Esophagus muscularis mucosa (tissue), 4 donors: ENCODE measurements at regions not wholly inside any gene's neighbourhood (a gene's known extent, or its start where the extent isn't known, plus 50 kb on each side); places are given as distances from the start of the nearest gene placed in this dataset.

Source experiments
- EP300 ChIP-seq: sonication (generic); formaldehyde crosslinking; IDR thresholded peaks from one replicate; pipeline ENCODE4 v1.6.1; 2017; ENCODE audit warnings: antibody characterized with exemption
- POLR2A ChIP-seq: fragments of 450-650 bp; IDR thresholded peaks from one replicate; pipeline ENCODE4 v1.6.1; 2017; ENCODE audit warnings: antibody characterized with exemption, moderate library complexity, mild to moderate bottlenecking, low read depth
- POLR2AphosphoS5 ChIP-seq, 2 donors: sonication (generic); formaldehyde crosslinking; IDR thresholded peaks; one replicate each; pipeline ENCODE4 v1.6.1; 2017; ENCODE audit warnings: antibody characterized with exemption in 2 of 2
- TF ChIP-seq, protein P1 (sequence below), 3 experiments: fragments of 200-600 bp in 2 of 3; fragments of 450-650 bp in 1 of 3; sonication (generic) in 2 of 3; IDR thresholded peaks; one replicate each; pipeline ENCODE4 v1.5.1; 2017 to 2019; ENCODE audit warnings: antibody characterized with exemption in 3 of 3, mild to moderate bottlenecking in 2 of 3, moderate library complexity in 1 of 3

DNA sequence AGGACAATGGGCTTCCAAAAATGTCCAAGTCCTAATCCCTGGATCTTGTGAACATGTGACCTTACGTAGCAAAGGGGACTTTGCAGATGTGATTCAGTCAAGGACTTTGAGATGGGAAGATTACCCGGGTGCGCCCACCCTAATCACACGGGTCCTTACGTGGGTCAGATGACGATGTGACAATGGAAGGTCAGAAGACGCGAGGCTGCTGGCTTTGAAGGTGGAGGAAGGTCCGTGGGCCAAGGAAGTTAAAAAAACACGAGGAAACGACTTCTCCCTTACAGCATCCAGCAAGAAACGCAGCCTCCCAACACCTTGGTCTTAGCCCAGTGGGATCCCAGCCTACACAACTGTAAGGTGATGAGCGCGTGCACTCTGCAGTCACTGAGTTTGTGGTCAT, 860.1 kb downstream of the TBC1D22A start:
- TF ChIP-seq, protein P1, sequence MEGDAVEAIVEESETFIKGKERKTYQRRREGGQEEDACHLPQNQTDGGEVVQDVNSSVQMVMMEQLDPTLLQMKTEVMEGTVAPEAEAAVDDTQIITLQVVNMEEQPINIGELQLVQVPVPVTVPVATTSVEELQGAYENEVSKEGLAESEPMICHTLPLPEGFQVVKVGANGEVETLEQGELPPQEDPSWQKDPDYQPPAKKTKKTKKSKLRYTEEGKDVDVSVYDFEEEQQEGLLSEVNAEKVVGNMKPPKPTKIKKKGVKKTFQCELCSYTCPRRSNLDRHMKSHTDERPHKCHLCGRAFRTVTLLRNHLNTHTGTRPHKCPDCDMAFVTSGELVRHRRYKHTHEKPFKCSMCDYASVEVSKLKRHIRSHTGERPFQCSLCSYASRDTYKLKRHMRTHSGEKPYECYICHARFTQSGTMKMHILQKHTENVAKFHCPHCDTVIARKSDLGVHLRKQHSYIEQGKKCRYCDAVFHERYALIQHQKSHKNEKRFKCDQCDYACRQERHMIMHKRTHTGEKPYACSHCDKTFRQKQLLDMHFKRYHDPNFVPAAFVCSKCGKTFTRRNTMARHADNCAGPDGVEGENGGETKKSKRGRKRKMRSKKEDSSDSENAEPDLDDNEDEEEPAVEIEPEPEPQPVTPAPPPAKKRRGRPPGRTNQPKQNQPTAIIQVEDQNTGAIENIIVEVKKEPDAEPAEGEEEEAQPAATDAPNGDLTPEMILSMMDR (IDR thresholded peaks at IDR 0.05): no peak
- TF ChIP-seq POLR2A (no peak), EP300 (no peak), POLR2AphosphoS5 (IDR thresholded peaks at IDR 0.05) (no peak)
